HCT116 (cell line): ENCODE measurements at regions not wholly inside any gene's neighbourhood (a gene's known extent, or its start where the extent isn't known, plus 50 kb on each side); places are given as distances from the start of the nearest gene placed in this dataset.

ENCODE experiments used
- CEBPB ChIP-seq: IDR thresholded peaks from 2 replicates; pipeline ENCODE4 v1.6.1; 2012; ENCODE audit warnings: low read depth
- CTCF ChIP-seq, 3 experiments: fragments of 200-600 bp in 1 of 3; sonication (generic) in 1 of 3; IDR thresholded peaks in 2 of 3; conservative IDR thresholded peaks in 1 of 3; 2 replicates each; pipeline ENCODE4 v1.5.1; 2012 to 2017; ENCODE audit warnings: low read depth in 2 of 3, low read length in 2 of 3, antibody characterized with exemption in 1 of 3, borderline replicate concordance in 1 of 3, control low read depth in 1 of 3, mild to moderate bottlenecking in 1 of 3, mixed read lengths in 1 of 3, mixed run types in 1 of 3, moderate library complexity in 1 of 3; ENCODE audit not compliant: insufficient read depth in 1 of 3
- EZH2 ChIP-seq: fragments of 200-600 bp; sonication (generic); IDR thresholded peaks from 2 replicates; pipeline ENCODE4 v1.6.1; 2017; ENCODE audit warnings: antibody characterized with exemption, mixed run types
- EZH2phosphoT487 ChIP-seq: fragments of 200-600 bp; IDR thresholded peaks from 2 replicates; pipeline ENCODE4 v1.6.1; 2018; ENCODE audit warnings: antibody characterized with exemption, borderline replicate concordance
- FOSL1 ChIP-seq: IDR thresholded peaks from 2 replicates; pipeline ENCODE4 v1.6.1; 2012; ENCODE audit warnings: low read depth
- JUND ChIP-seq: IDR thresholded peaks from 2 replicates; pipeline ENCODE4 v1.6.1; 2012
- POLR2AphosphoS5 ChIP-seq: IDR thresholded peaks from 2 replicates; pipeline ENCODE4 v1.6.1; 2011; ENCODE audit warnings: mild to moderate bottlenecking, low read depth, low read length, moderate library complexity
- ZFX ChIP-seq: fragments of 450-650 bp; IDR thresholded peaks from 2 replicates; pipeline ENCODE4 v1.6.1; 2017
- ZNF274 ChIP-seq: fragments of 200-500 bp; sonication (Bioruptor generic); IDR thresholded peaks from 2 replicates; pipeline ENCODE4 v1.6.1; 2014; ENCODE audit warnings: mild to moderate bottlenecking, low read depth, low read length, inconsistent platforms

GRCh38 chr15:69565066-69565655 lies 112.5 kb downstream of the RPLP1 start:
- no peak for TF ChIP-seq CTCF (IDR thresholded peaks at IDR 0.05 in 2 of 3, conservative IDR thresholded peaks at IDR 0.05 in 1 of 3; ENCODE audit: borderline replicate concordance in 1 of 3, insufficient read depth in 1 of 3, low read depth in 2 of 3, low read length in 2 of 3)
- TF ChIP-seq FOSL1, result no peak
- no peak for TF ChIP-seq ZNF274
- TF ChIP-seq EZH2phosphoT487, result no peak
- no peak for TF ChIP-seq EZH2
- no peak for TF ChIP-seq JUND
- TF ChIP-seq CEBPB, result no peak
- no peak for TF ChIP-seq ZFX
- no peak for TF ChIP-seq POLR2AphosphoS5
